ENCODE measurements at regions not wholly inside any gene's neighbourhood (a gene's known extent, or its start where the extent isn't known, plus 50 kb on each side); places are given as distances from the start of the nearest gene placed in this dataset.

DNA sequence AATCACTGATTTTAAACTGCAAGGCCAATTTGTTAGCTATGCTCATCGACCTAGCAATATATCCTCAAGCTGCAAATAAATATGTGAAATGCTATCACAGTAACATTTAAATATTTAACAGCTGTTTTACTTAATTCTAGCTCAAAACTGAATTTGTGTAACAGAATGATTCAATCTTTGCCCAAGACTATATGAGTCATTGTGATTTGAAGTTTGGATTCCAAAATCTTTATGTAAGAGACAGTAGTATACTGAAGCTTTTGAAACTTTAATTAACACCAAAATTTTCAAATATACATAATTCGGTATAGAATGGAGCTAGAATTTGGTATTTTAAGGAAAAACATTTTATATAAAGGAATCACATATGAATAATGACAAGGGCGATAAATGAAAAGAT is 603.0 kb upstream of the ROBO2 start:
- no peaks in the 10 kb centered on the region for H3K9me3 ChIP-seq (ENCODE audit: control insufficient read depth, insufficient read depth, low read length)
- no CpG with 5 or more reads among the region's 3 CpGs for WGBS (ENCODE audit: insufficient coverage, insufficient read length)

DNA sequence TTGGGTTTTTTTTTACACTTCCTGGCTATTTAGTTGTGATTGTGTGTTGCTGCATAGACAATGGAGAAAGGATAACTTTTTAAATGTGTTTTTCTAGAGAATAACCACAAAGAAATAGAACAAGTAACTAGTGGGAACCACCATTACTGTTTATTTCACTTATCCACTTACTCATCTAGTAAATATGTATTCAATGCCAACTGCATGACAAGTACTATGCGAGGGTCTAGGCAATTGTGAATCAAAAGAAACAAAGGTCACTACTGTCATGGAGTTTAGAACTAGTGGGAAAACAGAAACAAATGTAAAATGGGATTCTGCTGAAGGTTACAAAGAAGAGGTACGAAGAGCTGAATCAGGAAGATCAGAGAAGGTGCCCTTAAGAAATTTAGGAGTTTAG is 600.9 kb upstream of the ROBO2 start:
- H3K9me3 ChIP-seq (ENCODE audit: control insufficient read depth, insufficient read depth, low read length) = no peaks in the 10 kb centered on the region
- DNase-seq (ENCODE audit: low read depth, low spot score) = no peak
- no peaks in the 10 kb centered on the region for H3K4me1 ChIP-seq (ENCODE audit: control insufficient read depth, insufficient read depth, low read length)
- no peak overlapping the region for H3K27ac ChIP-seq (ENCODE audit: low read length)
- no peaks in the 10 kb centered on the region for H3K27me3 ChIP-seq (ENCODE audit: control insufficient read depth, insufficient read depth, low read length)
- no peak overlapping the region for H3K4me3 ChIP-seq (ENCODE audit: low read length)
- no peaks in the 10 kb centered on the region for H3K36me3 ChIP-seq (ENCODE audit: control insufficient read depth, insufficient read depth, low read length)
- WGBS (ENCODE audit: insufficient coverage, insufficient read length) = no CpG with 5 or more reads among the region's 2 CpGs

More for the DNA sequence above, 603.0 kb upstream of the ROBO2 start:
- Histone ChIP-seq H3K27me3 (ENCODE audit: control insufficient read depth, insufficient read depth, low read length) (no peaks in the 10 kb centered on the region), H3K36me3 (ENCODE audit: control insufficient read depth, insufficient read depth, low read length) (no peaks in the 10 kb centered on the region), H3K4me3 (ENCODE audit: low read length) (no peak overlapping the region), H3K4me1 (ENCODE audit: control insufficient read depth, insufficient read depth, low read length) (no peaks in the 10 kb centered on the region), H3K27ac (ENCODE audit: low read length) (no peak overlapping the region)
- DNase-seq (ENCODE audit: low read depth, low spot score) = no peak

DNA sequence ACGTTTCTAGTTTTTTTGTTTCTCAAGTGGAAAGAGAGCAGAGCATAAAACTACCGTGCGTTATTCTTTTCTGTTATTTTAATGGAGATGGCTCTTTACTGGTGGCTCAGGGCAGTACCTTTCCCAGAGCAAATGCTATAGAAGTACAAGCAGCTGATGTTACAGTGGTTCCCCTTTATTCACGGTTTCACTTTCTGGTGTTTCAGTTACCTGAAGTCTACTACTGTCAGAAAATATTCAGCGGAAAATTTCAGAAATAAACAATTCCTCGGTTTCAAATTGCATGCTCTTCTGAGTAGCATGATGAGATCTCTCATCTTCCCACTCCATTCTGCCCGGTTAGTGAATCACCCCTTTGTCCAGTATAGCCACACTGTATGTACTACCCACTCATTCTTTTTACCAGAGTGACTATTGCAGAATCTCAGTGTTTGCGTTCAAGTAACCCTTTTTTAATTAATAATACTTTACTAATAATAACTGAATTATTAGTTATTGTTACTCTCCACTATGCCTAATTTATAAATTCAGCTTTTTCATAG is 597.5 kb upstream of the ROBO2 start:
- H3K9me3 ChIP-seq (ENCODE audit: control insufficient read depth, insufficient read depth, low read length) = no peaks in the 10 kb centered on the region
- no peaks in the 10 kb centered on the region for H3K27me3 ChIP-seq (ENCODE audit: control insufficient read depth, insufficient read depth, low read length)
- H3K27ac ChIP-seq (ENCODE audit: low read length) = no peak overlapping the region
- H3K4me1 ChIP-seq (ENCODE audit: control insufficient read depth, insufficient read depth, low read length) = no peaks in the 10 kb centered on the region
- no peaks in the 10 kb centered on the region for H3K36me3 ChIP-seq (ENCODE audit: control insufficient read depth, insufficient read depth, low read length)
- no peak for DNase-seq (ENCODE audit: low read depth, low spot score)
- H3K4me3 ChIP-seq (ENCODE audit: low read length) = no peak overlapping the region
- WGBS (ENCODE audit: insufficient coverage, insufficient read length) = no CpG with 5 or more reads among the region's 8 CpGs

DNA sequence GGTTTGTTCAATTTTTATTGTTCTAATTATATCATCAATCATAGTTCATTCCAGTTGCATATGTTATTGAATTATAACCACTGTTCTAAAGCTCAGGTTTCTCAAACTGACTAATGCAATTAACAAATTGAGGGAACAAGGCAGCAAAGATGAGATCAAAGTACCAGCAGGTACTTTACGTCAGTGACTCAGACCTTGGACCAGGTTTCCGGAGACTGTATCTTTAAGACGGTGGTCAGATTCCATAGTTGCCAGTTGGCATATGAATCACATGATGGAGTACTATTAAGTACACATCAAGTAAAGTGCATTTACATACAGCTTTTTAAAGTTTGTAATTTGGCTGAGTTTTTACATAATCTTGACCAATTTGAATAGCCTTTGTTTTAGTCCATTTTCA is 583.6 kb upstream of the ROBO2 start:
- Histone ChIP-seq H3K27me3 (ENCODE audit: control insufficient read depth, insufficient read depth, low read length) (no peaks in the 10 kb centered on the region), H3K4me3 (ENCODE audit: low read length) (no peak overlapping the region), H3K36me3 (ENCODE audit: control insufficient read depth, insufficient read depth, low read length) (no peaks in the 10 kb centered on the region), H3K4me1 (ENCODE audit: control insufficient read depth, insufficient read depth, low read length) (no peaks in the 10 kb centered on the region), H3K27ac (ENCODE audit: low read length) (no peak overlapping the region), H3K9me3 (ENCODE audit: control insufficient read depth, insufficient read depth, low read length) (no peaks in the 10 kb centered on the region)
- WGBS (ENCODE audit: insufficient coverage, insufficient read length) = no CpG with 5 or more reads among the region's 3 CpGs
- no peak for DNase-seq (ENCODE audit: low read depth, low spot score)

DNA sequence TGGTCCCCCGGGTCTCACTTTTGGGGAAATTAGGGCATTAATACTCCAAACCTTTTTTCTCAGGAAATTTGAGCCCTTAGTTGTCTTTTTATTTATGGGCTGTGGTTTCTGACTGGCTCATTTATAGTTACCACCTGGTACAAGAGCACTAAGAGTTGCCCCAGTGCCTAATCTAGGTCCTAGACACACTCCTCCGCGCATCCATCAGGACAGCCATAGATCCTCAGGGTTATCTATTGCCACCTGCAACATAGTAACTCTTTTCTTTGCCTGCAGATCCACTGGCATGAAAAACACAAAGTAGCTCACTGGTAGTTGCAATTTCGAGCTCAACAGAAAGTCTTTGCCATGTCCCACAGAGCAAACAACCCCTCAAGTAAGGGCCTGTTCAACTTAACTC is 576.4 kb upstream of the ROBO2 start:
- H3K36me3 ChIP-seq (ENCODE audit: control insufficient read depth, insufficient read depth, low read length) = no peaks in the 10 kb centered on the region
- no peak overlapping the region for H3K27ac ChIP-seq (ENCODE audit: low read length)
- no peak for DNase-seq (ENCODE audit: low read depth, low spot score)
- H3K27me3 ChIP-seq (ENCODE audit: control insufficient read depth, insufficient read depth, low read length) = no peaks in the 10 kb centered on the region
- H3K4me1 ChIP-seq (ENCODE audit: control insufficient read depth, insufficient read depth, low read length) = no peaks in the 10 kb centered on the region
- H3K4me3 ChIP-seq (ENCODE audit: low read length) = no peak overlapping the region
- H3K9me3 ChIP-seq (ENCODE audit: control insufficient read depth, insufficient read depth, low read length) = no peaks in the 10 kb centered on the region
- no CpG with 5 or more reads among the region's 4 CpGs for WGBS (ENCODE audit: insufficient coverage, insufficient read length)

DNA sequence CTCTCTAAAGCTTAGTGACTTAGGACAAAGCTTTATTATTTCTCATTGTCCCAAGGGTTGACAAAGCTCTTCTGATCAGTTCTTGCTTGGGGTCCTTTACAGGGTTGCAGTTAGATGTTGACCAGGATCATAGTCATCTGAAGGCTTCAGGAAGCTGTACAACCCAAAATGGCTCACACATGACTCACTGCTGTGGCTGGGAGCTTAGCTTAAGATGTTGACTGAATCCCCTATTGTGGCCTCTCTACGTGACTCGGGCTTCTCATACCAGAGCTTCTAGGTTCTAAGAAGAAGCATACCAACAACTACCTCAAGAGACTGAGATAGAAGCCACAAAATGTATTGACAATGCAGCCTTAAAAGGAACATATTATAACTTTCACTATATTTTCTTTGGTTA is 569.6 kb upstream of the ROBO2 start:
- WGBS (ENCODE audit: insufficient coverage, insufficient read length) = no CpG with 5 or more reads among the region's 2 CpGs
- no peak for DNase-seq (ENCODE audit: low read depth, low spot score)

DNA sequence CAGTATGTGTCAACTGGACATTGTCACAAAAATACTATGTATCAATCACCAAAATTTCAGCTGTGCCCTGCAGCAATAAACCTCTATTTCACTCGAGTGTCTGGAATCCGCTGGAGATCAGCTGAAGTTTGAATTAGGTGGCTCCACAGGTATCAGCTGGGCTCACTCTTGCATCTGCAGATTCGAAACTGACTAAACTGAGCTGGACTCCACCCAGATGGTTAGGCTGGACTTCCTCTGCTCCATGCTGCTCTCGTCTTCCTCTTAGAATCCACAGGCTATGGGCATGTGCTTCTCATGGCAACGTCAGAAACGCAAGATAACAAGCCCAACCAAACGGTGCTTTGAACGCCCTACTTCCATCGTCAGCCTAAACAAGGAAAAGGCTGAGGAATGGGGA is 565.3 kb upstream of the ROBO2 start:
- Histone ChIP-seq H3K4me1 (ENCODE audit: control insufficient read depth, insufficient read depth, low read length) (no peaks in the 10 kb centered on the region), H3K27me3 (ENCODE audit: control insufficient read depth, insufficient read depth, low read length) (no peaks in the 10 kb centered on the region), H3K36me3 (ENCODE audit: control insufficient read depth, insufficient read depth, low read length) (no peaks in the 10 kb centered on the region), H3K4me3 (ENCODE audit: low read length) (no peak overlapping the region), H3K9me3 (ENCODE audit: control insufficient read depth, insufficient read depth, low read length) (no peaks in the 10 kb centered on the region), H3K27ac (ENCODE audit: low read length) (no peak overlapping the region)
- WGBS (ENCODE audit: insufficient coverage, insufficient read length) = no CpG with 5 or more reads among the region's 9 CpGs
- DNase-seq (ENCODE audit: low read depth, low spot score) = no peak

More for the DNA sequence above, 569.6 kb upstream of the ROBO2 start:
- Histone ChIP-seq H3K9me3 (ENCODE audit: control insufficient read depth, insufficient read depth, low read length) (no peaks in the 10 kb centered on the region), H3K27ac (ENCODE audit: low read length) (no peak overlapping the region), H3K27me3 (ENCODE audit: control insufficient read depth, insufficient read depth, low read length) (no peaks in the 10 kb centered on the region), H3K4me3 (ENCODE audit: low read length) (no peak overlapping the region), H3K36me3 (ENCODE audit: control insufficient read depth, insufficient read depth, low read length) (no peaks in the 10 kb centered on the region), H3K4me1 (ENCODE audit: control insufficient read depth, insufficient read depth, low read length) (no peaks in the 10 kb centered on the region)

DNA sequence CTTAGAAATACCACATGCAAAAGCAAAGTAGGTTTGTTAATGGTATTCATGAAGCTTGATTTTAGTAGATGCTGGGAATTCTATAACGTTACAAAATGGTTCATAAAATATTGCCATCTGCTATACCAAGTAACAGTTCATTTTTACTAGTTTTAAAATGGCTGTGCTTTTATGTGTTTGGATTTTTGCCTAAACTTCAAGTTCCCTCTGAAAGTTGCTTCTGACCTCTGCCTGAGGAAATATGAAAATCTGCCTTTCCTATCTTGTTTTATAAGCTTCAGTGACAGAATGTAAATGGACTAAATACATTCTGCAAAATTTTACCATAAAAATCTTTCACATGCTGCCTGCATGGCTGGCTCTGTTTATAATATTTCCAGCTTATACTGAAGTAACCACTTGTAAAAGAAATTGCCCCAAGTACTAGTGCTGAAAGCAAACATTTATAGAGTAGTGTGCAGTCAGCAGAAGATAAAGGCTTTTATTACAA is 560.7 kb upstream of the ROBO2 start:
- no peaks in the 10 kb centered on the region for H3K4me1 ChIP-seq (ENCODE audit: control insufficient read depth, insufficient read depth, low read length)
- no peak for DNase-seq (ENCODE audit: low read depth, low spot score)
- H3K4me3 ChIP-seq (ENCODE audit: low read length) = no peak overlapping the region
- H3K27me3 ChIP-seq (ENCODE audit: control insufficient read depth, insufficient read depth, low read length) = no peaks in the 10 kb centered on the region
- H3K36me3 ChIP-seq (ENCODE audit: control insufficient read depth, insufficient read depth, low read length) = no peaks in the 10 kb centered on the region
- no peak overlapping the region for H3K27ac ChIP-seq (ENCODE audit: low read length)
- H3K9me3 ChIP-seq (ENCODE audit: control insufficient read depth, insufficient read depth, low read length) = no peaks in the 10 kb centered on the region
- no CpG with 5 or more reads among the region's 1 CpG for WGBS (ENCODE audit: insufficient coverage, insufficient read length)

DNA sequence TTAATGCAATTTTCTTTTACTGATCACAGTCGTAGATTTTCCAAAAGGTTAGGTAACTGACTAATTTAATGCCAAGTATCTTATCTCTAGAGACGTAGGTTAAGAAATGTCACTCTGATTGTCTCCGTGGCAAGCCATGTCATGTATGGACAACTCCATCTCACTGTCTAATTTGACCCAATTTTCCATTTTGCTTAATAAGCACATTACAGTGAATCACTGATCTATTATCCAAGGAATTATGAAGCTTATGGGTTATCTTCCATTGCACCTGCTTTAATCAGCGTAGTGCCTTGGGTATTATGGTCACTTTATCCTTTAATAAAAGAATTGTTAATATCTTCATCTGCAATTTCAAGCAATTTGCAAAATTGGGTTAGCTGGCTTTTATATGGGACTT is 557.4 kb upstream of the ROBO2 start:
- no peak for DNase-seq (ENCODE audit: low read depth, low spot score)
- no peak overlapping the region for H3K27ac ChIP-seq (ENCODE audit: low read length)
- H3K27me3 ChIP-seq (ENCODE audit: control insufficient read depth, insufficient read depth, low read length) = no peaks in the 10 kb centered on the region
- WGBS (ENCODE audit: insufficient coverage, insufficient read length) = no CpG with 5 or more reads among the region's 4 CpGs
- H3K4me1 ChIP-seq (ENCODE audit: control insufficient read depth, insufficient read depth, low read length) = no peaks in the 10 kb centered on the region
- no peak overlapping the region for H3K4me3 ChIP-seq (ENCODE audit: low read length)
- H3K9me3 ChIP-seq (ENCODE audit: control insufficient read depth, insufficient read depth, low read length) = no peaks in the 10 kb centered on the region
- no peaks in the 10 kb centered on the region for H3K36me3 ChIP-seq (ENCODE audit: control insufficient read depth, insufficient read depth, low read length)

DNA sequence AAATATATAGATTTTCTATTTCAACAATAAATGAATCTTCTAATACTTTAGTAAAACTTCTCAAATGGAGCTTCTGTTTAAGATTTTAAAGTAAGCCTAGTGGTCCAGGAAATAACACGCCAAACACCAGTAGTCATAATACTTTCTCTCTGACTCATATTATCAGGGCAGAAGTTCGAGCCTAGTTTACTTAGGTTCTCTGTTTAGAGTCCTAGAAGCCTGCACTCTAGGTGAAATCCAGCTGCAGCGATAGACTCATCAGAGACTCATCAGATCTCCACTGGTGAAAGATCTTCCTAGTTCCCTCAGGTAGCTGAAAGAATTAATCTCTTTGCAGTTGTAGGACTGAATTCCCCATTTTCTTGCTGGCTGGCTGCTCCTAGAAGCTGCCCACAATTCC is 552.5 kb upstream of the ROBO2 start:
- Histone ChIP-seq H3K4me3 (ENCODE audit: low read length) (no peak overlapping the region), H3K9me3 (ENCODE audit: control insufficient read depth, insufficient read depth, low read length) (no peaks in the 10 kb centered on the region), H3K27me3 (ENCODE audit: control insufficient read depth, insufficient read depth, low read length) (no peaks in the 10 kb centered on the region), H3K36me3 (ENCODE audit: control insufficient read depth, insufficient read depth, low read length) (no peaks in the 10 kb centered on the region), H3K4me1 (ENCODE audit: control insufficient read depth, insufficient read depth, low read length) (no peaks in the 10 kb centered on the region), H3K27ac (ENCODE audit: low read length) (no peak overlapping the region)
- DNase-seq (ENCODE audit: low read depth, low spot score) = no peak
- no CpG with 5 or more reads among the region's 3 CpGs for whole genome bisulfite sequencing (ENCODE audit: insufficient coverage, insufficient read length)

DNA sequence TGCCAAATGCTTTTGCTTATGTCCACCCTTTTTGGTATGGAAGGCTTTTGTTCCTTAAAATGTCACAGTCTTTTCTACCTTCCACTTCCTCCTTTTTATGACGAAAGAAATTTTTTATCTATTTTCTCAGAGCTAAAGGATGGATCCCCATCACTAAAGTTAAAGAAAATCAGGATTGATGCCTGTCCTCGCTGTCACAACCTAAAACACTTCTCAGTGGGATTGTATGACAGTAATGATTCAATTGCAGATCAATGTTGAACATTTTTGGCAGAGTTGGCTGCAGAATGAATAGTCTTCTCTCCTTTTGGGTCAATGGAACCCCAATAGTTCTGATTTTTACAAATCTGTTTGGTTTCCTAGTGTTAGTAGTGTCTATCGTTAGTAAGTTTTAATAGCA is 549.8 kb upstream of the ROBO2 start:
- H3K27me3 ChIP-seq (ENCODE audit: control insufficient read depth, insufficient read depth, low read length) = no peaks in the 10 kb centered on the region
- no peak overlapping the region for H3K4me3 ChIP-seq (ENCODE audit: low read length)
- no peaks in the 10 kb centered on the region for H3K4me1 ChIP-seq (ENCODE audit: control insufficient read depth, insufficient read depth, low read length)
- H3K36me3 ChIP-seq (ENCODE audit: control insufficient read depth, insufficient read depth, low read length) = no peaks in the 10 kb centered on the region
- no CpG with 5 or more reads among the region's 3 CpGs for WGBS (ENCODE audit: insufficient coverage, insufficient read length)
- H3K27ac ChIP-seq (ENCODE audit: low read length) = no peak overlapping the region
- DNase-seq (ENCODE audit: low read depth, low spot score) = no peak
- no peaks in the 10 kb centered on the region for H3K9me3 ChIP-seq (ENCODE audit: control insufficient read depth, insufficient read depth, low read length)
